SIG-M5 treated with dmso at 0.1 percent for 504 hours (cell line): ENCODE measurements at regions not wholly inside any gene's neighbourhood (a gene's known extent, or its start where the extent isn't known, plus 50 kb on each side); places are given as distances from the start of the nearest gene placed in this dataset.
"Not testable (repeated sequence)": the region's sequence is repeated elsewhere in the genome, so short reads cannot be mapped to it uniquely, and the experiment has no call there.

Source experiments
- DNase-seq: peaks from one replicate; lab custom pipeline; 2025; ENCODE audit not compliant: unreplicated experiment; lab: John Stamatoyannopoulos, UW

DNA sequence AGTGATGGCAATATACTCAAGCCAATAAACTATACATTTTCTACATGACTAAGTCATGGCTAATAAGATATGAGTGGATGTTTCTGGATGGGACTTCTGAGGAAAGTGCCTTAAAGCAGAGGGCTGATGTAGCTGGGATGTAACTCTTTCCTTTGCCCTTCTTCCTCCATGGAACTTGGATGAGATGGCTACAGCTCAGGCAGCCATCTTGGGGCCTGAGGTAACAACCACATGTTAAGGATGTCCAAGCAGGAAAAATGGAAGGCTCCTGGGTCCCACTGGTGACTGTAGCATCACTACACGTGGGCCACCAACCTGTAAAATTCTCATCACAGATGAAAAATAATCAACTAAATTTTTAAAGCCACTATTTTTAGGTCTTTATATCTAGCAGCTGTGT is 54.4 kb upstream of the GRIP1 start:
- no peak for DNase-seq

DNA sequence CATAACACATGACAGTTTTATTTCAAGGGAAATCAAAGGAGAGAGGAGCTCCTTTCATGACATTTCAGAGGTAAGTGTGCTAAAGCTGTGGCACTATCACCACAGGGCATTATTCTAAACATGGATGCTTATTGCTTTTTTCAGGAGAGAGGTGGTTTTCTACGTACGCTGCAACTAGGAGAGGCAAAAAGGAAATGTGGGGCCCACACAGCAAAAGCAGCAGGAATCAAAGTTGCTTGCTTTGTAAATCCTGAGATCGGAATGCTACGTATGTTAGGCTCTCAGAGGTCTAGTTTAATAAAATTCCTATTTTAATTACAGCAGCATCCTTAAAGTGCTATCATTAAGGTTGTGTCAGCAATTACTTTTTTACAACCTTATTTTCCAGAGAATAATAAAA is 55.0 kb upstream of the GRIP1 start:
- no peak for DNase-seq

DNA sequence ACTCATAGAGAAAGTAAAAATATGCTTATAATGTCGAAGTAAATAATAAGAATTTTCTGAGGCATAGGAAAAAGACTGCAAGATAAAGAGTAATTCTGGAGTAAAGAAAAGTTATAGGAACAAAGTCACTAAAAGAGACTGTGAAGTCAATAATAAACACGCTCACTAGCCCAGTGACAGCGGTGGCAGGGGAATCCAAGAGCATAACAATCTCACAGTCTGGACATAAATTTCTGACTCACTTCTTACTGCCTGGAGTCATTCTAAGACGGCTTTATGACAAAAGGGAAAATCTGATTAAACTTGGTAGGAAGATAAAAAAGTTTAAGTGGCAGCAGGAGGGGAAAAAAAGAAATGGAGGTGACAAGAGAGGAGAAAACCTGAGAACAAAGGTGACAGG is 56.4 kb upstream of the GRIP1 start:
- DNase-seq: no peak

DNA sequence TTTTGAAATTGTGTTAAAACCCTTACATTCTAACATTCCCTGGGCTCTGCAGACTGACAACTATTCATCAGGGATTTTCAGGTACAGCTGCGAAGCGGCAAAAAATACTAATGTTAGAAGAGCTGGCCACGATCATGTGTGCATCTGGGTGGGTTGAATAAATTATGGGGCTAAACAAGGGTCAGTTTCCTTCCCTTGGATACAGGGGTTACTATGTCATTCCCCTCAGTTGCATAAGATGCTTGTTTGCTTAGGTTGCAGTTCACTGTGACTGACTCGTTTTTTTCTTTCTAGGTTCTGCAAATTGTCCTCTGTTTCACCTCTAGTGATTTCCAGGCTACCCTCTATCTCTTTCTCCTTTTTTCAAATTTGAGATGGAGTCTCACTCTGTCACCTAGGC is 58.1 kb upstream of the GRIP1 start:
- no peak for DNase-seq

DNA sequence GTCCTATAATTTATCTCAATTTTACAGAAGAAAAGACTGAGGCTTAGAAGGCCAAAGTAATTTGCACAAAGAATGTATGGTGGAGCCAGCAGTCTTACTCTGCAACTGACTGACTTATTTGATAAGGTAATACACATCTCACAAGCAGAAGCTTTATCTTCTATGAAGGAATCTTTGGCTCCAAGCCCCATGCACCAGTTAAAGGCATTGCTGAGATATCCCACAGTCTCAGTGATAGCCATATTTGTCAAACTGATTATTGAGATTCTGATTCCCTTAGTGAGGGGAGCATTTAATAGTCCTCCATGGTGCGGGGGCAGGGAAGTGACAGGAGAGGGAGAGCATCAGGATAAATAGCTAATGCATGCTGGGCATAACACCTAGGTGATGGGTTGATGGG is 60.4 kb upstream of the GRIP1 start:
- DNase-seq: no peak

DNA sequence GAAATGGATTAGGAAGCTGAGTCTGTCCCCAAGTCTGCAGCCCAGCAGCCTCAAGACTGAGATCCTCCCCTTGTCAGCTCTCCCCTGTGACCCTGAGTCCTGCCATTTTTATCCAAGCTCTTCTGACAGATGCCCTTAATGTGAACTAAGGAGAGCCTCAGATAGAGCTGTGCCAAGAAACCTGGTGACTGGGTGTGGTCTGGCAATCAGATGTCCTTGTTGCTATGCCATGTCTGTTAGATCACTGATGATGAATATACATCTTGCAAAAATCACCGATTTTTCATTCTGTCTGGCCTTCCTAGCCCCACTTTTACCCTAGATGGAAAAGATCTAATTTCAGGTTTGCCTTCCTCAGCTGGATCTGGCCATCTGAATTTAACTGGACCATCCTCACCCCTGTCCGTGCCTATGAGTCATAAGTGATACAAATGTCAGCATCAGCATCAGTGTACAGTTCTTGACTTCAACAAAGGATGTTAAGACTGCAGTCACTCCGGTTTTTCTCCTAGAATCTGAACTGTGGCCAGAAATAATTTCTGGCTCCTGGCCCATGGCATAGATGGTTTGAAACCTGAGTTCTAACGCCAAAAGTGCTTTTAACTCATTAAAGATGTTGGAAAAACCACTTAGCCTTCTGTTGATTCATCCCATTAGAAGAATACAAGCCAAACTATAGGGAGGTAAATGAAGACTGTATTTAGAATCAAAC is 61.2 kb upstream of the GRIP1 start:
- DNase-seq: no peak

DNA sequence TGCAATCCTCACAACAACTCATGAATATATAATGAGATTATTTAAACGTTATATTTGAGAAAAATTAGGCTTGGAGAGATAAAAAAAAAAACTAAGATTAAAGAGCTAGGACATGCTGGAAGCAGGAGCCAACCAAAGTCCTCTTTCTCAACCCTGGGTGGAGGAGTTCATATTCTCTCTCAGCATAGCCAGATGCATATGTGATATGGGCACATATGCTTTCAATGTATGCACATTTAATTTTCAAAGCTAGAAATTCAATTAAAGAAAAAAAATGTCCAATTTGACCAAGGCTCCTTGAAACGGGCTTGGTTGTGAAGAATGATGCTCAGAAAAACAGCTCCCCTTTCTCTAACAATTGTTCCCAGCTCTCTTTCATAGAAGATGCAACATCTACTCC is 61.9 kb upstream of the GRIP1 start:
- DNase-seq: no peak

DNA sequence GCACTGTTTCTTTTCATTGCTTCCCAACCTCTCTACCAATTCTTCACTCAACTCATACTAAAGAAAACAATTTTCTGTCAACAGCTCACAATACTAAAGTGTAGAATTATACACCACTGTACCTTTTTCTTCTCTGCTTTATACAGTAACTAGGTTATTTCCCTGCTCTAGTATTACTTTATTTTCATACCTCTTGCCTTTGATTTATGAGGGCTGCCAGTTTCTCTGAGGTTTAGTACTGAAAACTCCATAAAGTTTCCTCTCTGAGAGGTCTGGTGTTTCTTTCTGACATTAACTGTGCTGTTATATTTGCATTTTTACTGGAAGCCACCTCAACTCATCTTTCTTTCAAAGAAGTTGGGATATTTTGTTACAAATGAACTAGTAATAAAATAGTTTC is 63.0 kb upstream of the GRIP1 start:
- no peak for DNase-seq

DNA sequence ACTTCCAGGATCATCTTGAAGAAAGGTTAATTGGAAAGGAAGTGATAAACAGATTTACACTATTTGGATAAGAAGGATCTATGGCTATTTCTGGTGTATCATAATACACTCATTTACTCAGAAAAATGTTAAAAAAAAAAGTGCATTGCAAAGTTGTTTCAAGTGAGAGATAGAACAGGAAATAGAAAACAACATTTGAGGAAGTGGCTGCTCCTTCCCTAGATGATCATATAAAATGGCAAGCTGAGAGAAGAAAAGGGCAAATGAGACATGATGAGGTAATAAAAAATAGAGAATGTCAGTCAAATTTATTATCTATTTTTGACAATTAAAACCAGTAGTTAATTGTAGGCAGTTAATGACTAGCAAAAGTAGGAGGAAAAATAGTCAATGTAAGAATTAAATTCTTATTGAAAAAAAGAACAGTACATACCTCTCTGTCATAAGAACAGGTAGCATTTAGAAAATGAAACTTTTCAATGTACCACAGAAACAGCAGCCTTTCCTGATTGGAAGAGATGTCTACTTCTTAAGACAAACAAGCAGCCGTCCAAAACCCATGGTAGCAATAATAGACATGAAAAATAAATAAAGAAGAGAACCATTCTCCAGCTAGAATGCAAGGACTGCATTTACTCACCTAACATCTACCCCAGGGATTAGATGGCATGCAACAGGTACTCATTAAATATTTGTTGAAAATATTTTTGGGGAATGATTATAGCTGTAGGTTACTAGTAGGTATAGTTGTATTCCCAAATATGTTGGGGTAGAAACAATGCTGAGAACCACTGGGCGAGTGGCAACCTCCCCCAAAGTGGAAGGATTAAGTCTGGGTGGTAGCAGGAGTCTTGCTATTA is 63.9 kb upstream of the GRIP1 start:
- DNase-seq: peak; percentile 12

DNA sequence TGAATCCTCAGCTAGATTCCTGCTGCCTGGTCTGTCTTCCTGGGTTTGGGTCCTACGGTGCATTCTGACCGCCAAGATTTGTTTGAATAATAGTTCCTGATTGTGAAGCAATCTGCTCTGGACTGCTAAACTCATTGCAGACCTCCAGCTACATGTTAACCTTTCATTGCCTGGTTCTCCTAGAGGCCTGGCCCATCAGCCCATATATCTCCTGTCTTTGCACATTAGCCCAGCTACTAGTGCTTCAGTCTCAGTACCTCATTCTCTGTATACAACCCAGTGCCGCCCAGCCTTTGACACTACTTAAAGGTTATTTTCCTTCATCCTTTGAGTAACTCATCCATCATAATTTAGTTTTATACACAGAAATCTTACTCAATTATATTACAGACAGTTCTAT is 65.6 kb upstream of the GRIP1 start:
- DNase-seq: no peak

DNA sequence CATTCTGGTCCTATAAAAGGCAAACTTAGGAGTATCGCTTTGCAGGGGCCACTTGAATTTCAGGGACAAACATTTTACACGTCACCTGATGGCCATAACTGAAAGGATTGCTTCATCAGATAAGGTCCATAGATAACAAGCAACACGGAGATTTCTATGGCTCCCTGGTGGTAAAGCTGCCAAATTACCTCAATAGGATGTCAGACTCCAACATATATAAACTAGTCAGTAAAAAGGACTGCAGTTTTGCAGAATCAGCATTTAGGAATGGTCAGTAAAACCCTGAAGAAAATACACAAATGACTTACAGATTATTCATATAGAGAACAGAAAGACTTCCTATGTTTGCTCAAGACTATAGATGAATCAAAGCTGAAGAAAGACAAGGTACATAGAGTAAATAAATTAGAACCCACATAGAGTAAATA is 66.1 kb upstream of the GRIP1 start:
- no peak for DNase-seq

DNA sequence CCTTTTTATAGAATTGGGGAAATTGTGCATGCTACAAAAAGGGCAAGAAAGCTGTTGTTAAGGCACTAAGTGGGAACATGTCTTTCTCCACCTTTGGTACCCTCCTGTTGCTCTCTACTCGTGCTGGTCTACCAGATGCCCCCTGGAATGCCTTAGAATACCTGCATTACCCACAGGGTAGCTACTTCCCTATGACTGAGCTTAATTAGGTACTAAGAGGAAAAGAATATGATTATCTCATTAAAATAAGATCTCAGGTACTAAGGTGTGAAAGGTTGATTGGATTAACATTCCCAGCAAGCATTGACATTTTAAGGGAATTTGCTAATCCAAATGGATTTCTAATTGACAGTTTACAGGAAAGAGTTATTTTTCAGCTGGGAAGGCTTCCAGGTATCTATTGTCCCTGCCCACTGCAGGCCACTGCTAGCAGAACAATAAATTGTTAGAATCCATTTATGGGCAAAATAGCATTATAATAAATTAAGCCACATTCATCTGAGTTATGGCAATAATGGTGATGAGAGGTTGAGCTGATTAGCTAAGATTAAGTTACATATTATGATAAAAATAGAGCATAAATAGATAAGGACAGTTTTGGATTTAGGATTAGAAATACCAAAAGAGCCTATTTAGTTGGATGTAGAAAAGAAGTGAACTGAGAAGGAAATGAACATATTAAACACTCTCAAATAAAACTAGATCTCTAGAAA is 67.8 kb upstream of the GRIP1 start:
- DNase-seq: no peak

DNA sequence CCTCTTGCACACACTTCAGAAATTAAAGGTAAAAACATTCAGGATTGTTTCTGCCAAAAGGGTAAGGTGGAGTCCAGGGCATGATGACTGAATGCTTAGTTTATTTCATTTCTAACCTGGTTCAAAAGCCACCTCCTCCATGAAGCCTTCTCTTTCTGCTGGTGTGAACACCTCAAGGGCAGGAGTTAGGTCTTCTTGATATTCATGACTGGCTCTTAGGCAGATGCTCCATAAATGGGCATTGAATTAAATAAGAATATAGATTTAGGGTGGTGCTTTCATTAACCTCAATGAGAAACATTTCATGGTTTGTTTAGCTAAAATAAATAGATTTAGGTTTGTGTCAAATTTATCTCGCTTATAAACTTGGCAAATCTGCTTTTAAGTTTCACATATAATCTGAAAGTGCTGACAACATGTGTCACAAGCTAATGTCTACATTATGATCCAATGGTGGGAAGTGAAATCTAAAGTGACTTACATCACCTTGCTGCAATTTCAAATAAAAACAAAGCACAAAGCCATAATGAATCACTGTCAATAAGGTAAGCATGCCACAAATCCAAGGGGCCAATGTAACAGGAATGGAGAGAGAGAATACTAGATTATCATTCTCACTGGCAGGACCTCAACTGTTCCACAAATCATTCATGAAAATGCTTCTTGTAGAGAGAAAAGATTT is 72.7 kb upstream of the GRIP1 start:
- DNase-seq: no peak

DNA sequence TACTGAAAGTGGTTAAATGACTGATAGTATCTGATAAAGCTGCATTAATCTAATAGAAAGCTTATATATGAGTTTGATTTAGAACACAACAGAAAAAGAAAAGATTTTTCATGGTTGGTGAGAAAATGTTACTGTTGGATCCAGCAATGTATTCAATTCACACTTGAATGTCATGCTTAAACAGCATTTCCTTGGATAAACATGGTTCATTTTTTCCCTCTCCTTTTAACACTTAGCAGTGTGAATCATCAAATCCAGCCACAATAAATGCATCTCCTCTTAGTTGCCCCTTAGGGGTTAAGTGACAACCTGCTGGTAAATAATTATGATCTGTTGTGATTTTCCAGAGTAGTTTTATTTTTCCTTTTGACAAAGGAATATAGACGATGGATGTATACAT is 74.9 kb upstream of the GRIP1 start:
- DNase-seq: no peak

DNA sequence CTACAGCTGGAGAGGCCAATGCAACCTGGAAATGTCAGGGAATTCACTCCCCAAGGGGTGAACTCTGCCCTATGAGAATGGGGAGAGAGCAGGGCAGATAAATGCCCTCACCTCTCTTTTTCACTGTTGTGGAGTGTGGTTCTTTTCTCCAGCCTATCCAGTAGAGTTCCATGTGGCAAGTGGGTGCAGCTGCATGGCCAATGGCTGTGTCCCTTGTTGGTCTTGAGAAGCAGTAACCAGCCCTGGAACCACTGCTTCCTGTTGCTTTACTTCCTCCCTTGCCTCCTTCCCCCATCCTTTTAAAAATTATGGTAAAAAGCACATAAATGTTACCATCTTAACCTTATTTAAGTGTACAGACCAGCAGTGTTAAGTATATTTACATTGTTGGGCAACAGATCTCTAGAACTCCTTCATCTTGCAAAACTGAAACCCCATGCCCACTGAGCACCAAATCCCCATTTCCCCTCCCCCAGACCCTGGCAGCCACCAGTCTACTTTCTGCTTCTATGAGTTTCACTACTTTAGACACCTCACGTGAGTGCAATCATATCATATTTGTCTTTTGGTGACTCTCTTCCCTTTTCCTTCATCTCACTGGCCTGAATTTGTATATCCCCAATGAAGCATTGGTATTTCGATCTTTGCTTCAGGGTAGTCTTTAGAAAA is 77.0 kb upstream of the GRIP1 start:
- no peak for DNase-seq

DNA sequence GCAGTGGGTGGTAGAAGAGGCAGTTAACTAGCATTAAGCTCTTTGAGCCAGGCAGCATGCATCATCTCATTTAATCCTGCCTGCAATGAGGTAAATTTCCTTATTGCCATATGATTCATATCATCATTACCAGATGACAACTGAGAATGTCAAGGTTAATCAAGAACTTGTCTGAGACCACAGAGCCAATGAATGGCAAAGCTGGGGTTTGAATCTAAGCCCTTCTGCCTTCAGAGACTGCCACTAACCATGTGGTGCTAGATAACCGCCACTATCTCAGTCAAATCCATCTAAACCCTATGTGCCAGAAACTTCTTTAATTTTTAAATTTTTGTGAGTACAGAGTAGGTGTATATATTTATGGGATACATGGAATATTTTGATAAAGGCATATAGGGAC is 77.8 kb upstream of the GRIP1 start:
- no peak for DNase-seq

DNA sequence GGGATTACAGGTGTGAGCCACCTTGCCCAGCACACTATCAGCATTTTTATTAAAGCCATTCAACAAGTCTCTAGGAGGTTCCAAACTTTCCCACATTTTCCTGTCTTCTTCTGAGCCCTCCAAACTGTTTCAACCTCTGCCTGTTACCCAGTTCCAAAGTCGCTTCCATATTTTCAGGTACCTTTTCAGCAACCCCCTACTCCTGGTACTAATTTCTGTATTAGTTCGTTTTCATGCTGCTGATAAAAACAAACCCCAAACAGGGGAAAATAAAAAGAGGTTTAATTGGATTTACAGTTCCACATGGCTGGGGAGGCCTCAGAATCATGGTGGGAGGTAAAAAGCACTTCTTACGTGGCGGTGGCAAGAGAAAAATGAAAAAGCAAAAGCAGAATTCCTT is 81.2 kb upstream of the GRIP1 start:
- DNase-seq: not testable (repeated sequence)

DNA sequence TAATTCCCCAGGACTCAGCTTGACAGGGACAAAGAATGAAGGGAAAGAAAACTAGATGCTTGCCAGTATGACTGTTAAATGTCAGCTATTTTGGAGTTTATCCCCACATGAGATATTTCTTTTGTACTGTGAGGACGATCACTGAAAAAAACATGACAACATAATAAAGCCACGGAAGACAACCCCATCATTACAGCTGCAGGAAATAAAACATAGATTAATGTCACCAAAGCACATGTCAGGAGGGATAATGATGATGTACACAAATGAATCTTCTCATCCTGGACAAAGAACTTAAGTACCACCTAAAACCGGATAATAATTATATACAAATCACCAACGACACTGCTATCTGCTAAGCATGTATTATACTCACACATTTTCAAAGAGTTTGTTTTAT is 84.6 kb upstream of the GRIP1 start:
- no peak for DNase-seq

DNA sequence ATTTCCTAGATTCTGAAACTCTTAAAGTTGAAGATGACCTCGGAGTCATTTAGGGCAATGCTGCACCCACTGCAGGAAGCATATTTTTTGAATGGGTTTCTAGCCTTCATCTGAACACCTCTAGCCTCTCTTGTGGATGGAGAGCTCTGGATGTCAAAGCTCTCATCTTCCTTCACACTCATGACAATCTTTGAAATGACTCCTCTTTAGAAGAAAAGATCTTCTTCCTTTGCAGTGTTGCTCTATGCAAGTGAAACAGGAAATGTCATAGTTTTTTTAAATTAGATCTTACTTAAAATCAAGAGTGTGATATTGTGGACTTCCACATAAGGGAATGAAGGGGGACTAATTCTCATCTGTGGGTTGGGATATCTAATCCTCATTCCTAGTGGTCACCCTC is 86.3 kb upstream of the GRIP1 start:
- DNase-seq: no peak

DNA sequence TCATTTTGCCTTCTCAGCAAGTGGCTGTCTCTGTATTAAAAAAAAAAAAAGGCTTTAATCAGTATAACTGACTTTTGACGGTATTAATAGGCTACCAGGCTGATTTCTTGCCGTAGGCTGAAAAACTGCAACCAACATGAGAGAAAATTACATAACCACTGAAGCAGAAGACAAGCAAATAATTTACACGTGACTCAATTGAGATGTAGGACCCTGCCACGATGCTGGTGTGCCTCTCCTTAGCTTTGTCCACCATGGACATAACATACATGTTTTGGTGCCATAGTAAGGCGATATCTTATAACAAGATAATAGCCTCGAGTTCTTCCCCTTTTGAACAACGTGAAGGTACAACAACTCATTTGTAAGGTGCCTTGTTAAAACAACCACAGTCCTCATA is 88.7 kb upstream of the GRIP1 start:
- DNase-seq: no peak

DNA sequence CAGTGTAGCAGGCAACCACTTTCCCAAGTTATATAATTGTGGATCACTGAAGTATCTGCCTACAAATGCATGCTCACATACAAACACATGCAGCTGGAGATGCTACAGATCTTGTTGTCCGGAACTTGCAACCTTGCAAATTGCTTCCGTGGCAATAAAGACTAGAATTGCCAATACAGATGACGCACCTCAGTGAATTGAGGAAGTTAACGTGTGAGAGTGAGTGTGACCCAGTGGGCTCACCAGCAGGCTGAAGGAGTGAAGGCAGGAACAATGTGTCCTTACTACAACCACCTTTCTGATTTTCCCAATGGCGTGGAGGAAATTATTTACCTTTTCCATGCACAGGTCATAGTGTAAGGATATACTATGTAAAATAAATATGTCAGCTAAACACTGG is 89.4 kb upstream of the GRIP1 start:
- DNase-seq: no peak
